Thyroid gland (tissue), 4 donors: ENCODE measurements at regions not wholly inside any gene's neighbourhood (a gene's known extent, or its start where the extent isn't known, plus 50 kb on each side); places are given as distances from the start of the nearest gene placed in this dataset.

Source experiments
- CTCF ChIP-seq, 6 experiments: fragments of 200-600 bp in 3 of 6; fragments of 450-650 bp in 3 of 6; sonication (generic) in 3 of 6; IDR thresholded peaks; one replicate each; pipeline ENCODE4 v1.5.1; 2016 to 2019; ENCODE audit warnings: antibody characterized with exemption in 6 of 6, mild to moderate bottlenecking in 2 of 6, inconsistent platforms in 1 of 6, moderate library complexity in 1 of 6
- POLR2A ChIP-seq, 2 donors: fragments of 450-650 bp; IDR thresholded peaks; one replicate each; pipeline ENCODE4 v1.6.1; 2017; ENCODE audit warnings: antibody characterized with exemption in 2 of 2, mild to moderate bottlenecking in 2 of 2, moderate library complexity in 1 of 2

GRCh38 chr18:34399892-34400291 lies 175.2 kb upstream of the NOL4 start:
- TF ChIP-seq CTCF (IDR thresholded peaks at IDR 0.05) (no peak), POLR2A (IDR thresholded peaks at IDR 0.05) (no peak)
